H1 (cell line): ENCODE measurements at regions not wholly inside any gene's neighbourhood (a gene's known extent, or its start where the extent isn't known, plus 50 kb on each side); places are given as distances from the start of the nearest gene placed in this dataset.

Experiments
- CTCF ChIA-PET: fragments of 300-600 bp; sonication (Branson Sonifier 250); formaldehyde crosslinking; loops from one replicate; lab custom pipeline; 2021; ENCODE audit not compliant: partially characterized antibody; lab: Charles Lee
- POLR2A ChIA-PET: fragments of 300-600 bp; sonication (Branson Sonifier 250); formaldehyde crosslinking; loops from one replicate; lab custom pipeline; 2021; ENCODE audit warnings: inconsistent platforms; ENCODE audit not compliant: partially characterized antibody; lab: Charles Lee
- DNase-seq, 2 experiments: peaks; one replicate each; pipeline versions ENCODE4 v3.0.0 to v3.0.0-alpha.2; 2010 to 2022; ENCODE audit warnings: low spot score in 2 of 2, low read depth in 1 of 2, mixed read lengths in 1 of 2
- FAIRE-seq: peaks from 2 replicates; lab custom pipeline; 2011; peaks lifted over from hg19 to GRCh38; lab: Jason Lieb, UNC
- H2AFZ ChIP-seq: 2 replicates; pipeline ENCODE4 v1.8.1; 2012; ENCODE audit warnings: low read length, inconsistent platforms
- H2AK5ac ChIP-seq: 2 replicates; pipeline ENCODE4 v1.6.1; 2013; ENCODE audit warnings: low read depth, low read length
- H2BK120ac ChIP-seq: replicated peaks from 2 replicates; pipeline ENCODE3; 2013; ENCODE audit warnings: low read depth, low read length, inconsistent platforms
- H2BK12ac ChIP-seq: 2 replicates; pipeline ENCODE4 v1.6.1; 2013; ENCODE audit warnings: low read depth, low read length
- H2BK15ac ChIP-seq: 2 replicates; pipeline ENCODE4 v1.6.1; 2013; ENCODE audit warnings: low read length
- H2BK20ac ChIP-seq: 2 replicates; pipeline ENCODE4 v1.6.1; 2013; ENCODE audit warnings: low read length
- H2BK5ac ChIP-seq: 2 replicates; pipeline ENCODE4 v1.6.1; 2013; ENCODE audit warnings: low read depth, low read length
- H3K14ac ChIP-seq: 2 replicates; pipeline ENCODE4 v1.6.1; 2013; ENCODE audit warnings: inconsistent platforms; ENCODE audit not compliant: insufficient read length
- H3K18ac ChIP-seq: 2 replicates; pipeline ENCODE4 v1.6.1; 2013; ENCODE audit warnings: low read length; ENCODE audit errors: extremely low read depth
- H3K23ac ChIP-seq: 2 replicates; pipeline ENCODE4 v1.6.1; 2013; ENCODE audit warnings: inconsistent platforms; ENCODE audit not compliant: insufficient read length
- H3K23me2 ChIP-seq: 2 replicates; pipeline ENCODE4 v1.6.1; 2013; ENCODE audit warnings: low read depth, low read length
- H3K27ac ChIP-seq: 2 replicates; pipeline ENCODE4 v1.6.1; 2011; ENCODE audit warnings: low read depth, low read length, inconsistent platforms
- H3K27me3 ChIP-seq, 4 experiments: replicated peaks in 1 of 4; 1 replicate in 1 of 4; 2 replicates in 3 of 4; pipeline versions ENCODE4 v1.6.1 to v1.8.1; 2011 to 2013; ENCODE audit warnings: low read length in 3 of 4, mild to moderate bottlenecking in 3 of 4, inconsistent platforms in 2 of 4, mixed read lengths in 2 of 4, moderate library complexity in 1 of 4; ENCODE audit not compliant: control insufficient read depth in 3 of 4, insufficient read depth in 3 of 4; ENCODE audit errors: extremely low read depth in 1 of 4
- H3K36me3 ChIP-seq, 4 experiments: 2 replicates each; pipeline versions ENCODE4 v1.6.1 to v1.8.1; 2011 to 2013; ENCODE audit warnings: mild to moderate bottlenecking in 4 of 4, low read length in 3 of 4, moderate library complexity in 2 of 4, control low read depth in 1 of 4, inconsistent platforms in 1 of 4; ENCODE audit not compliant: insufficient read depth in 4 of 4, control insufficient read depth in 2 of 4
- H3K4ac ChIP-seq: replicated peaks from 2 replicates; pipeline ENCODE3; 2013; ENCODE audit warnings: low read length, low read depth, mixed read lengths, inconsistent platforms; ENCODE audit not compliant: insufficient read length
- H3K4me1 ChIP-seq, 4 experiments: replicated peaks in 1 of 4; 1 replicate in 1 of 4; 2 replicates in 3 of 4; pipeline versions ENCODE4 v1.6.1 to v1.8.1; 2011 to 2013; ENCODE audit warnings: low read length in 3 of 4, inconsistent platforms in 2 of 4, mixed read lengths in 1 of 4; ENCODE audit not compliant: insufficient read depth in 4 of 4, control insufficient read depth in 3 of 4
- H3K4me2 ChIP-seq, 2 experiments: 2 replicates each; pipeline versions ENCODE4 v1.6.1 to v1.8.1; 2011 to 2013; ENCODE audit warnings: low read depth in 2 of 2, low read length in 2 of 2, control low read depth in 1 of 2, inconsistent platforms in 1 of 2, mild to moderate bottlenecking in 1 of 2; ENCODE audit not compliant: insufficient read depth in 1 of 2
- H3K4me3 ChIP-seq, 4 experiments: fragments of 200-600, 300-600 bp in 1 of 4; sonication (generic), shearing (Covaris generic), sonication (Bioruptor Twin) in 1 of 4; 2 replicates each; pipeline versions ENCODE4 v1.5.1 to v1.8.1; 2011 to 2016; ENCODE audit warnings: low read length in 4 of 4, low read depth in 3 of 4, control low read depth in 2 of 4, inconsistent platforms in 2 of 4, mild to moderate bottlenecking in 2 of 4, mixed read lengths in 1 of 4, moderate library complexity in 1 of 4; ENCODE audit not compliant: insufficient read depth in 2 of 4; ENCODE audit errors: extremely low read depth in 1 of 4
- H3K56ac ChIP-seq: replicated peaks from 2 replicates; pipeline ENCODE3; 2013; ENCODE audit warnings: low read depth, mild to moderate bottlenecking, mixed read lengths, low read length, inconsistent platforms; ENCODE audit not compliant: insufficient read length
- H3K79me1 ChIP-seq: 2 replicates; pipeline ENCODE4 v1.6.1; 2013; ENCODE audit warnings: low read depth, low read length, control low read depth
- H3K79me2 ChIP-seq, 2 experiments: 2 replicates each; pipeline versions ENCODE4 v1.6.1 to v1.8.1; 2012 to 2013; ENCODE audit warnings: low read length in 2 of 2, mild to moderate bottlenecking in 2 of 2, inconsistent platforms in 1 of 2; ENCODE audit not compliant: insufficient read depth in 2 of 2, control insufficient read depth in 1 of 2
- H3K9ac ChIP-seq, 4 experiments: replicated peaks in 1 of 4; 1 replicate in 1 of 4; 2 replicates in 3 of 4; pipeline versions ENCODE4 v1.6.1 to v1.8.1; 2011 to 2013; ENCODE audit warnings: low read depth in 3 of 4, low read length in 3 of 4, control low read depth in 2 of 4, mild to moderate bottlenecking in 2 of 4, moderate library complexity in 2 of 4, inconsistent platforms in 1 of 4; ENCODE audit errors: extremely low read depth in 1 of 4
- H3K9me3 ChIP-seq, 2 experiments: 2 replicates each; pipeline versions ENCODE4 v1.6.1 to v1.8.1; 2012 to 2013; ENCODE audit warnings: mild to moderate bottlenecking in 2 of 2, moderate library complexity in 2 of 2, control low read depth in 1 of 2, inconsistent platforms in 1 of 2, low read depth in 1 of 2, low read length in 1 of 2, mixed read lengths in 1 of 2; ENCODE audit not compliant: insufficient read depth in 2 of 2
- H4K20me1 ChIP-seq, 2 experiments: replicated peaks in 1 of 2; 2 replicates each; pipeline versions ENCODE3 to v1.8.1; 2011 to 2013; ENCODE audit warnings: inconsistent platforms in 2 of 2, low read length in 2 of 2, mild to moderate bottlenecking in 1 of 2; ENCODE audit not compliant: insufficient read depth in 2 of 2, control insufficient read depth in 1 of 2
- H4K5ac ChIP-seq: 2 replicates; pipeline ENCODE4 v1.6.1; 2013; ENCODE audit warnings: low read length, low read depth, mixed read lengths, inconsistent platforms; ENCODE audit not compliant: insufficient read length
- H4K8ac ChIP-seq: 2 replicates; pipeline ENCODE4 v1.8.0; 2013; ENCODE audit warnings: mild to moderate bottlenecking, moderate library complexity, low read length, inconsistent platforms; ENCODE audit not compliant: insufficient read depth; ENCODE audit errors: extremely low read depth
- H4K91ac ChIP-seq: replicated peaks from 2 replicates; pipeline ENCODE3; 2013; ENCODE audit warnings: low read length, mixed read lengths, inconsistent platforms; ENCODE audit not compliant: insufficient read length
- ASH2L ChIP-seq: fragments of 200-600, 300-600 bp; sonication (generic); IDR thresholded peaks from one replicate; pipeline ENCODE4 v1.7.1; 2017; ENCODE audit warnings: low read length
- BACH1 ChIP-seq: IDR thresholded peaks from 2 replicates; pipeline ENCODE4 v1.6.1; 2012; ENCODE audit warnings: low read length, improper control_type of control experiment
- CBX8 ChIP-seq: fragments of 300-800, 300-1000 bp; sonication (generic); IDR thresholded peaks from 2 replicates; pipeline ENCODE4 v1.7.1; 2016; ENCODE audit warnings: low read depth, low read length, borderline replicate concordance
- CHD2 ChIP-seq: IDR thresholded peaks from 2 replicates; pipeline ENCODE4 v1.6.1; 2012; ENCODE audit warnings: low read length, improper control_type of control experiment
- EP300 ChIP-seq, 2 experiments: IDR thresholded peaks; 1 replicate in 1 of 2; 2 replicates in 1 of 2; pipeline ENCODE4 v1.6.1; 2011 to 2012; ENCODE audit warnings: low read depth in 2 of 2, low read length in 2 of 2, mild to moderate bottlenecking in 2 of 2, borderline replicate concordance in 1 of 2, inconsistent platforms in 1 of 2, moderate library complexity in 1 of 2
- EZH2 ChIP-seq: fragments of 200-600 bp; sonication (generic); IDR thresholded peaks from 2 replicates; pipeline ENCODE4 v1.7.1; 2012; ENCODE audit warnings: low read depth, mild to moderate bottlenecking, moderate library complexity, low read length, inconsistent platforms; ENCODE audit not compliant: severe bottlenecking
- JUND ChIP-seq: IDR thresholded peaks from 2 replicates; pipeline ENCODE4 v1.6.1; 2011; ENCODE audit warnings: mild to moderate bottlenecking, improper control_type of control experiment, low read length
- KDM4A ChIP-seq: IDR thresholded peaks from one replicate; pipeline ENCODE4 v1.7.1; 2012; ENCODE audit warnings: low read depth, mild to moderate bottlenecking, moderate library complexity, low read length, inconsistent platforms; ENCODE audit not compliant: severe bottlenecking
- MAFK ChIP-seq: IDR thresholded peaks from 2 replicates; pipeline ENCODE4 v1.6.1; 2012; ENCODE audit warnings: low read depth, mild to moderate bottlenecking, improper control_type of control experiment, low read length
- PHF8 ChIP-seq: fragments of 200-600 bp; sonication (generic); conservative IDR thresholded peaks from 2 replicates; pipeline ENCODE4 v1.7.1; 2012; ENCODE audit warnings: low read depth, mild to moderate bottlenecking, inconsistent platforms, low read length, moderate library complexity
- RBBP5 ChIP-seq: IDR thresholded peaks from 2 replicates; pipeline ENCODE4 v1.7.1; 2012; ENCODE audit warnings: low read depth, mild to moderate bottlenecking, inconsistent platforms, low read length, moderate library complexity, borderline replicate concordance
- SIN3A ChIP-seq, 2 experiments: IDR thresholded peaks in 1 of 2; conservative IDR thresholded peaks in 1 of 2; 2 replicates each; pipeline ENCODE4 v1.6.1; 2011 to 2012; ENCODE audit warnings: low read length in 2 of 2, improper control_type of control experiment in 1 of 2, low read depth in 1 of 2, mild to moderate bottlenecking in 1 of 2
- SIRT6 ChIP-seq: IDR thresholded peaks from one replicate; pipeline ENCODE4 v1.7.1; 2012; ENCODE audit warnings: low read length, inconsistent platforms
- SP1 ChIP-seq: IDR thresholded peaks from 2 replicates; pipeline ENCODE4 v1.6.1; 2011; ENCODE audit warnings: low read depth, low read length
- SP2 ChIP-seq: IDR thresholded peaks from 2 replicates; pipeline ENCODE4 v1.6.1; 2012; ENCODE audit warnings: mild to moderate bottlenecking, low read length, inconsistent platforms
- TF ChIP-seq, protein P1 (sequence below): IDR thresholded peaks from 2 replicates; pipeline ENCODE4 v1.6.1; 2012; ENCODE audit warnings: inconsistent platforms

GRCh38 chr18:44323125-44323524 lies 357.6 kb upstream of the SETBP1 start:
- no peaks in the 10 kb centered on the region for H4K20me1 ChIP-seq
- H2AK5ac ChIP-seq = no peak overlapping the region
- ChIA-PET POLR2A (no interaction called here), CTCF (no interaction called here)
- no peak overlapping the region for H2BK12ac ChIP-seq
- H3K18ac ChIP-seq = no peak overlapping the region
- DNase-seq (no peak), FAIRE-seq (no peak)
- no peaks in the 10 kb centered on the region for H3K4me1 ChIP-seq
- H3K36me3 ChIP-seq = no peaks in the 10 kb centered on the region
- no peaks in the 10 kb centered on the region for H3K27me3 ChIP-seq
- H3K79me1 ChIP-seq = no peaks in the 10 kb centered on the region
- no peak overlapping the region for H3K14ac ChIP-seq
- H2BK20ac ChIP-seq = no peak overlapping the region
- H2BK5ac ChIP-seq = no peak overlapping the region
- peaks cover 0 to 3% of the 10 kb centered on the region in 2 experiments; a peak in 2 of 4 replicates for H3K9me3 ChIP-seq
- H2BK120ac ChIP-seq = no peak overlapping the region
- no peak overlapping the region for H3K4me2 ChIP-seq
- H4K91ac ChIP-seq = no peak overlapping the region
- H2AFZ ChIP-seq = no peak overlapping the region
- no peak overlapping the region for H3K4ac ChIP-seq
- no peak overlapping the region for H4K8ac ChIP-seq
- H3K9ac ChIP-seq = no peak overlapping the region
- H2BK15ac ChIP-seq = no peak overlapping the region
- no peaks in the 10 kb centered on the region for H3K23me2 ChIP-seq
- no peaks in the 10 kb centered on the region for H3K79me2 ChIP-seq
- H3K56ac ChIP-seq = no peak overlapping the region
- H4K5ac ChIP-seq = no peak overlapping the region
- no peak overlapping the region for H3K23ac ChIP-seq
- H3K27ac ChIP-seq = no peak overlapping the region
- no peak overlapping the region for H3K4me3 ChIP-seq
- TF ChIP-seq KDM4A (no peak), MAFK (no peak), EP300 (IDR thresholded peaks at IDR 0.05; ENCODE audit: borderline replicate concordance in 1 of 2, low read depth in 2 of 2, low read length in 2 of 2) (no peak), PHF8 (no peak), CBX8 (no peak), CHD2 (no peak), JUND (no peak), EZH2 (no peak), SIRT6 (no peak), SIN3A (conservative IDR thresholded peaks at IDR 0.05 in 1 of 2, IDR thresholded peaks at IDR 0.05 in 1 of 2; ENCODE audit: low read depth in 1 of 2, low read length in 2 of 2) (no peak), ASH2L (no peak), SP2 (no peak), BACH1 (no peak), RBBP5 (no peak), SP1 (no peak)
- TF ChIP-seq, protein P1, sequence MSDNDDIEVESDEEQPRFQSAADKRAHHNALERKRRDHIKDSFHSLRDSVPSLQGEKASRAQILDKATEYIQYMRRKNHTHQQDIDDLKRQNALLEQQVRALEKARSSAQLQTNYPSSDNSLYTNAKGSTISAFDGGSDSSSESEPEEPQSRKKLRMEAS = no peak
